ENCODE measurements at regions not wholly inside any gene's neighbourhood (a gene's known extent, or its start where the extent isn't known, plus 50 kb on each side); places are given as distances from the start of the nearest gene placed in this dataset.

- Histone ChIP-seq H3K4me1 (ENCODE audit: control insufficient read depth, low read length) (no peaks in the 10 kb centered on the region), H3K4me2 (ENCODE audit: low read length) (no peak overlapping the region), H3K36me3 (ENCODE audit: control insufficient read depth, low read length) (no peaks in the 10 kb centered on the region), H3K27ac (ENCODE audit: low read depth, low read length) (no peak overlapping the region), H3K79me2 (ENCODE audit: control insufficient read depth, low read length) (no peaks in the 10 kb centered on the region), H4K20me1 (ENCODE audit: control insufficient read depth, insufficient read depth, low read depth, low read length) (no peaks in the 10 kb centered on the region), H3K4me3 (ENCODE audit: low read length) (no peak overlapping the region), H3F3A (ENCODE audit: control insufficient read depth, insufficient read depth) (no peaks in the 10 kb centered on the region), H3K9me3 (ENCODE audit: control insufficient read depth, insufficient read depth, low read length) (no peaks in the 10 kb centered on the region), H3K9me2 (replicated peaks; ENCODE audit: control insufficient read depth, low read length) (no peaks in the 10 kb centered on the region), H3K27me3 (ENCODE audit: control insufficient read depth, low read length) (no peaks in the 10 kb centered on the region)
- TF ChIP-seq CTCF (IDR thresholded peaks at IDR 0.05; ENCODE audit: low read depth, low read length, poor library complexity, severe bottlenecking) (no peak), EZH2phosphoT487 (IDR thresholded peaks at IDR 0.05; ENCODE audit: borderline replicate concordance, low read length) (no peak)
These were observed 529.5 kb upstream of the SEMA3D start for GRCh38 chr7:85716353-85716752.

- Histone ChIP-seq H3K36me3 (ENCODE audit: control insufficient read depth, low read length) (no peaks in the 10 kb centered on the region), H3K27me3 (ENCODE audit: control insufficient read depth, low read length) (no peaks in the 10 kb centered on the region), H3K79me2 (ENCODE audit: control insufficient read depth, low read length) (no peaks in the 10 kb centered on the region), H3K4me1 (ENCODE audit: control insufficient read depth, low read length) (no peaks in the 10 kb centered on the region), H3K9me3 (ENCODE audit: control insufficient read depth, insufficient read depth, low read length) (no peaks in the 10 kb centered on the region), H3K27ac (ENCODE audit: low read depth, low read length) (no peak overlapping the region), H3K9me2 (replicated peaks; ENCODE audit: control insufficient read depth, low read length) (no peaks in the 10 kb centered on the region), H4K20me1 (ENCODE audit: control insufficient read depth, insufficient read depth, low read depth, low read length) (no peaks in the 10 kb centered on the region), H3F3A (ENCODE audit: control insufficient read depth, insufficient read depth) (no peaks in the 10 kb centered on the region), H3K4me2 (ENCODE audit: low read length) (no peak overlapping the region), H3K4me3 (ENCODE audit: low read length) (no peak overlapping the region)
- no peak for TF ChIP-seq EZH2phosphoT487 (IDR thresholded peaks at IDR 0.05; ENCODE audit: borderline replicate concordance, low read length)
- TF ChIP-seq CTCF (IDR thresholded peaks at IDR 0.05; ENCODE audit: low read depth, low read length, poor library complexity, severe bottlenecking): no peak
These were observed 528.1 kb upstream of the SEMA3D start for GRCh38 chr7:85714951-85715350.

GRCh38 chr7:85714043-85714578, 527.3 kb upstream of the SEMA3D start:
- H3K4me1 ChIP-seq (ENCODE audit: control insufficient read depth, low read length): no peaks in the 10 kb centered on the region
- H3K4me2 ChIP-seq (ENCODE audit: low read length): no peak overlapping the region
- H3K27ac ChIP-seq (ENCODE audit: low read depth, low read length): no peak overlapping the region
- H3K9me3 ChIP-seq (ENCODE audit: control insufficient read depth, insufficient read depth, low read length): no peaks in the 10 kb centered on the region
- no peaks in the 10 kb centered on the region for H3K79me2 ChIP-seq (ENCODE audit: control insufficient read depth, low read length)
- no peaks in the 10 kb centered on the region for H3K9me2 ChIP-seq (replicated peaks; ENCODE audit: control insufficient read depth, low read length)
- no peaks in the 10 kb centered on the region for H3F3A ChIP-seq (ENCODE audit: control insufficient read depth, insufficient read depth)
- no peaks in the 10 kb centered on the region for H3K27me3 ChIP-seq (ENCODE audit: control insufficient read depth, low read length)
- no peak for TF ChIP-seq CTCF (IDR thresholded peaks at IDR 0.05; ENCODE audit: low read depth, low read length, poor library complexity, severe bottlenecking)
- TF ChIP-seq EZH2phosphoT487 (IDR thresholded peaks at IDR 0.05; ENCODE audit: borderline replicate concordance, low read length): no peak
- H3K4me3 ChIP-seq (ENCODE audit: low read length): no peak overlapping the region
- H4K20me1 ChIP-seq (ENCODE audit: control insufficient read depth, insufficient read depth, low read depth, low read length): no peaks in the 10 kb centered on the region
- no peaks in the 10 kb centered on the region for H3K36me3 ChIP-seq (ENCODE audit: control insufficient read depth, low read length)
